Left lobe of liver (tissue), 2 donors: ENCODE measurements at regions not wholly inside any gene's neighbourhood (a gene's known extent, or its start where the extent isn't known, plus 50 kb on each side); places are given as distances from the start of the nearest gene placed in this dataset.

Experiments used
- ATAC-seq: fragments of 200-7000 bp; cut with Tn5 transposase; one replicate; pipeline ENCODE4 v1.9.1; 2020; ENCODE audit warnings: mild to moderate bottlenecking, moderate library complexity
- DNase-seq: peaks from one replicate; pipeline ENCODE4 v3.0.0-alpha.2; 2020; ENCODE audit warnings: low spot score
- donor health status: DM: no; HTN: no; CAD: no; lungs with moderate emphysema.
- donor health status: DM: no; HTN: yes; CAD: no.

DNA sequence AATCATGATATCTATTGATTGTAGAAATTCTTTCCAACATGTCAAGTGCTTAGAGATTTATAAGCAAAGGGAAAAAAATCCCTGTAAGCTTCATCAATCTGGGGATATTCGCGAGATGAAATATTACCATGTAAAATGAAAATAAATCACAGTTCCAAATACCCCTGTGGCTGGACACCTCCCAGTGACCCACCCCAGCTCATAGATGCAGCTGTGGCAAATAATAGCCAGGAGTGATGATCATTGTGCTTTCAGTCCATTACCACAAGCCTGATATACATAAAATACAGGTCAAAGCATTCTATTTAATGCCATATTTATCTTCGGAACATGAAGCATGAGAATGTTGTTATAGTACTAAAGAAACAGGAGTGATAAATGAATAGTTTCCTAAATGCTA lies 274.9 kb upstream of the LRRC7 start:
- no peak for ATAC-seq
- no peak for DNase-seq

- DNase-seq = no peak
- no peak for ATAC-seq
Measured at GRCh38 chr1:69294171-69294570, 273.6 kb upstream of the LRRC7 start.

GRCh38 chr1:69295265-69295664 lies 272.5 kb upstream of the LRRC7 start:
- no peak for DNase-seq
- ATAC-seq = no peak

DNA sequence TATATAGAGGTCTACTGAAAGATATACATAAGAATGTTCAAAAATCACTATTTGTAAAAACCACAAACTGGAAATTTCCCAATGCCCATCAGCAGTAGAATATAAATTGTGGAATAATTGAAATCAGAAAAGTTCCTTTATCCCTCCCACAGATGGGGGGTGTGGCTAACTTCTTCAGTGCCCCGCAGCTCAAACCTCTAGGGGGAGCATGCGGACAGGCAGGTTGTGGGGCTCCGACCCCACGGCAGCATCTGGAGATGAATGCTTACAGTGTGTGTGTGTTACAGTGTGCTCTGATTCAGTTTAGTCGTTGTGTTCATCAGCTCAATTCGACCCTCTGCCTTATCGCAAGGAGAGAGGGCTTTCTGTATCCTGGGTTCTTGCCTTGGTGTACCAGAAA lies 262.1 kb upstream of the LRRC7 start:
- no peak for DNase-seq
- ATAC-seq = no peak

- DNase-seq = no peak
- no peak for ATAC-seq
Measured at GRCh38 chr1:69312055-69312732, 255.5 kb upstream of the LRRC7 start.

DNA sequence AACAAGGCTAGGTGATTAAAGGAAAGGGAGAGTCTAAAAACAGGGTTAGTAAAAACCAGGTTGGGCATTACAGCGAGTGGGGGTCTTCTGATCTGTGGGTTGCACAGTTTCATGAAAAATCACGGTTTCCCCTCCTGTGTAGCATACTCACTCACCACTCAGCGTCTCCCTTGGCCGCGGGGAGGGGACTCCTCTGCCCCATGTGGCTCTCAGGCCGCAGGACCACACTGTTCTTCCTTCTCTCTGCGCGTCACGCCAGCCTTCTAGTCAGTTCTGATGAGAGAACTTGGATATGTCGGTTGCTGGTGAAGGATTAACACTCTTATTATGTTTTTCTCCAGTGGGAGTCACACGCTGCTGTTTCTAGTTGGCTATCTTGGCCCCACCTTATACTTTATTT lies 254.6 kb upstream of the LRRC7 start:
- no peak for ATAC-seq
- no peak for DNase-seq

- no peak for ATAC-seq
- DNase-seq = no peak
Measured at GRCh38 chr1:69315416-69315815, 252.3 kb upstream of the LRRC7 start.

- no peak for DNase-seq
- ATAC-seq = no peak
Measured at GRCh38 chr1:69315823-69316222, 251.9 kb upstream of the LRRC7 start.

GRCh38 chr1:69319287-69319686 lies 248.4 kb upstream of the LRRC7 start:
- ATAC-seq (no peak), DNase-seq (no peak)

DNA sequence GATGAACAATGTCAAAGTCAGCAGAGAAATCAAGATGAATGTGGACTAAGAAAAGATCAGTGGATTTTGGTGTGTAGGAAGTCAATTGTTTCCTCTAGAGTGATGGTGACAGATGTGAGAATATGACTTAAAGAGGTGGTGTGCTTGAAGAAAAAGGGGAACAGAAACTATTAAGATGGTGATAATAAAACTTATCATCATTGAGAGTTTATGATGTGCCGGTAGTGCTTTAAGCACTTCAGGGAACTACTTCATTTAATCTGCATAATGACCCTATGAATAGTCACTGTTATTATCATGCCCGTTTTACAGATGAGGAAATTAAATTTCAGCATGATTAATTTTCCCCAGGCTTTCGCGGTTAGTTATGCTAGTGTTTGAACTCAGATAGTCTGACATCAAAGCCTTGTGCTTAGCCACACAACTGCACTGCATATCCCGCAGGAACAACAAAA lies 246.9 kb upstream of the LRRC7 start:
- no peak for DNase-seq
- ATAC-seq = no peak

GRCh38 chr1:69321311-69321710 lies 246.4 kb upstream of the LRRC7 start:
- ATAC-seq (no peak), DNase-seq (no peak)

- ATAC-seq = no peak
- DNase-seq = no peak
Measured at GRCh38 chr1:69328186-69328585, 239.5 kb upstream of the LRRC7 start.

DNA sequence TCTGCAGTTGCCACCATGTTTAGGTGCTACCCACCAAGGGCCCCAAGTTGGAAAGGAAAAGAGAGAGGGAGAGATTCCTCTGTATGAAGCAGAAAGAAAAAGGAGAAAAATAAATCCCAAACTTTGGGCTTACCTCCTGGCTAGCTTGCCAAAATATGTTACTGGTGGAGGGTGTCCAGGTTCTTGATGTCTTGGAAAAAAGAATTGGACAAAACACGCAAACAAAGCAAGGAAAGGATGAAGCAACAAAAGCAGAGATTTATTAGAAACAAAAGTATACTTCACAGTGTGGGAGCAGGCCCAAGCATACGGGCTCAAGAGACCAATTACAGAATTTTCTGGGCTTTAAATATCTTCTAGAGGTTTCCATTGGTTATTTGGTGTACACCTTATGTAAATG lies 204.5 kb upstream of the LRRC7 start:
- ATAC-seq = no peak
- DNase-seq = no peak

GRCh38 chr1:69373520-69373919 lies 194.2 kb upstream of the LRRC7 start:
- DNase-seq (no peak), ATAC-seq (no peak)

DNA sequence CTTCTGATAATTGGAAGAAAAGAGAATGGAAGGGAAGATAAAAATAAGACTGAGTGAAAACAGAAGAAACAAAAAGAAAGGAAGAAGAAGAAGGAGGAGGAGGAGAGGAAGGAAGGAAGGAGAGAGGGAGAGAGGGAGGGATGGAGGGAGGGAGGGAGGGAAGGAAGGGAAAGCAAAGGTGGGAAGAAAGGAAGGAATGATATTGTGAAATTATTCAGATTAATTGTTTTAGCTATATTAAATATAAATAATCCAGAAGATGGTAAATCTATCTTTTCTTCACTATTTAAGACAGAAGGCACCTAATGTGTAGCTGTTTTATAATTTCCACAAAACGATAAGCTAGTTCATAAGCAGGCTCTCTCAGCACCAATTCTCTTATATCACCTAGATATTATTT lies 191.3 kb upstream of the LRRC7 start:
- DNase-seq (no peak), ATAC-seq (no peak)

DNA sequence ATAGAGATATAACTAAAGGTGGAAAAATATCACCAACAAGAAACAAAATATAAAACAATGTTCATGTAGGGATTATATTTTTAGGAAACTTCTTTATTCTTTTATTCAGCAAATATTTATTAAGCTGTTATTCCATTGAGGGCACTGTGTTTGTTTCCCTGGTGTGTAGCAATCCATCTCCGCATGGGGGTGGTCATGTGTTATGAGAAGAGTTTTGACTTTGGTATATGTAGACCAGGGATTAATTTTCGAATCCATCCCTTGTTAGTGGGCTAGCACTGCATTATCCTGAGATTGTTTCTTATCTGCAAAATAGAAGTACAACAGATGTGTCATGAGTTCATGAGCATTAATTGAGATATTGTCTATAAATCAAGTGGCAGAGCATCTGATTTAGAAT lies 190.2 kb upstream of the LRRC7 start:
- ATAC-seq = no peak
- DNase-seq = no peak

DNA sequence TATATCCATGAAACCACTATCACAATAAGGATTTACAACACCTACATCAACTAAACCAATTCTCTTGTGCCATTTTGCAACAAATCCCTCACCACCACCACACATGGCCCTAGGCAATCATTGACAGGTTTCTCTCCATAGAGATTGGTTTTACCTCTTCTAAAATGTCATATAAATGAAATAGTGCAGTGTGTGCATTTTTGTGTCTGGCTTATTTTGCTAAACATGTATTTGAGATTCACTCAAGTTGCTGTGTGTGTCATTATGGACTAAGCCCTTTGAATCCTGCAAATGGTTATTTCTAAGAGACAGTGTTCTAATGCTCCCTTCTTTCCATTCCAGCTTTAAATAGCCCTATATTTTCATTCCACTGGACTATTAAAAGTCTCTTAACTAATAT lies 179.7 kb upstream of the LRRC7 start:
- ATAC-seq = no peak
- no peak for DNase-seq

DNA sequence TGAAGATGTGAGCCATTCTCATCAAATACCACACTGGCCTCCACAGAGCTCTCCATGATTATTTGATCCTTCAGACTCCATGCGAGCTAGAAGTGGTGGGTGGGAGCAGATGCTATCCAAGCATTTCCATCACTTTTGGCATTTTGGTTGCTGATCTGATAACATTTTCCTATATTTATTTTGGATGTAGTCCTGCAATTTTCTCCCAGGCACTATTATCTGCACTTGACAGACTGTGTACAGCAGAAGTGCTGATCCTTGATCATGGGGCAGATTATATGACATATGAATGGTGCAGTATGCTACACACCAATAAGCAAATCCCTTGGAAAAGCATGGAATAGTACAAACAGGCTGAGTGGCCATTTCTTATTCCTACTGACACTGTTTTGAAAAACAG lies 167.6 kb upstream of the LRRC7 start:
- ATAC-seq = no peak
- no peak for DNase-seq

DNA sequence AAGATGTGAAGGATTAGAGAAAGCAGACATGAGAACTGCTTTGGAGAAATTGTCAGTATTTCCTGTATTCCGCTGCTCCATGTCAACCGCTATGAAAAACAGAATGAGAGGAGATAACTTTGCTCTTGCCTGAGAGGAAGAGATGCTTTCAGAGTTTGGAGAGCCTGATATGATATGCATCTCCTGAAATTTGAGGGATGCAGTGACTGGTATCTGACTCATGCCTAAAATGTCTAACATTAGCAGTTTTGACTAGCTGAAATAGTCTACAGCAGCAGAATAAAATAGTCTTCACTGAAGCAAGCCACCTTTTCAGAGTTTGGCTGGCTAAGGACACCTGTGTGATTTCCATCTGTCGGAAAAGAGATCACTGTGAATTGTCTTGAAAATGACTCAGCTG lies 165.8 kb upstream of the LRRC7 start:
- ATAC-seq = no peak
- no peak for DNase-seq

DNA sequence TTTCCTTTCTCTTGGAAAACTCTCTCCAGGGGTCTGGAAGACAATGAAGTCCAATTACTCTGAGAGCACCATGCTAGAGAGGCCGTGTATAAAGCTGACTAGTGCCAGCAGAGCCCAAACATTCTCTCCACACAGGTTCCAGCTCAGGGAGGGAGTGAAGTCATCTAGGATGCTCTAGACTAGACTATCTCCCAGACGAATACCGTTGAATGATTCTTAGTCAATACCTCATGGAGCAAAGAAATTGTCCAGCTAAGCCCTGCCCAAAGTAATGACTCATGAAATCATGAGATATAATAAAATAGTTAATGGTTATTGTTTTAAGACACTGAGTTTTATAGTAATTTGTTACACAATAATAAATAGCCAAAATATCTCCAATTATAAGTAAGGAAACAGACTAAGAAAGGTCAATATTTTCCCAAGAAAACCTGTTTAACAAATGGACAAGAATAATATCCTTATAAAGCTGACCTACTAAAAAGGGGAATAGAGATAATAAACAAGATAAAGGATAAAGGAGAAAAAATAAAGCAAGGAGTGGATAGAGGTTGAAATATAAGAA lies 163.9 kb upstream of the LRRC7 start:
- ATAC-seq (no peak), DNase-seq (no peak)

DNA sequence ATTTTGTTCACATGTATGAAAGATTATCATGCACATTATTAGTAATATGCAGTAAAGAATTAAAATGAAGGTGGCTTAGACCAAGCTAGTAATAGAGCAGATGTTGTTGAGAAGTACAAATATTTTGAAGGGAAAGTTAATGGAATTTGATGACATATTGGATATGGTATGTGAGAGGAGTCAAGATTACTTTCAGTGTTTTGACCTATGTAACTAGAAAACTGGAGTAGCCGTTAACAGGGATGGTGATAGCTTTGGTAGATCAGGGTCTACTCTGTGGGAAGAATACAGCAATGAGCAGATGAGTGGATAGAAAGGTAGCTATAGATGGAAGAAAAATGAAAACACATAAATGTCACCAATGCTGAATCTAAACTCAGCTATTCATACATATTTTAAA lies 163.2 kb upstream of the LRRC7 start:
- no peak for DNase-seq
- ATAC-seq = no peak

- no peak for DNase-seq
- no peak for ATAC-seq
Measured at GRCh38 chr1:69406244-69406643, 161.5 kb upstream of the LRRC7 start.
